H9 (cell line): ENCODE measurements at regions not wholly inside any gene's neighbourhood (a gene's known extent, or its start where the extent isn't known, plus 50 kb on each side); places are given as distances from the start of the nearest gene placed in this dataset.
A peak's percentile ranks its signal among the peaks of the same experiment; 100 is the strongest.

Source experiments
- DNase-seq: peaks from one replicate; pipeline ENCODE4 v3.0.0-alpha.2; 2017
- H2AFZ ChIP-seq: one replicate; pipeline ENCODE4 v1.6.1; 2013; ENCODE audit warnings: mild to moderate bottlenecking, low read length, control low read depth, moderate library complexity
- H2AK5ac ChIP-seq: 2 replicates; pipeline ENCODE4 v1.6.1; 2013; ENCODE audit warnings: low read length, control low read depth, mixed read lengths; ENCODE audit not compliant: insufficient read length
- H2BK120ac ChIP-seq: one replicate; pipeline ENCODE4 v1.6.1; 2013; ENCODE audit warnings: low read depth, mild to moderate bottlenecking, low read length, control low read depth, inconsistent platforms; ENCODE audit not compliant: poor library complexity, severe bottlenecking
- H2BK12ac ChIP-seq: 2 replicates; pipeline ENCODE4 v1.6.1; 2013; ENCODE audit warnings: low read length, control low read depth, mixed read lengths, low read depth; ENCODE audit not compliant: insufficient read length
- H2BK15ac ChIP-seq: 2 replicates; pipeline ENCODE4 v1.6.1; 2013; ENCODE audit warnings: low read depth, low read length, control low read depth
- H2BK20ac ChIP-seq: one replicate; pipeline ENCODE4 v1.6.1; 2013; ENCODE audit warnings: low read depth, mild to moderate bottlenecking, low read length, control low read depth, inconsistent platforms; ENCODE audit not compliant: poor library complexity, severe bottlenecking
- H2BK5ac ChIP-seq: 2 replicates; pipeline ENCODE4 v1.6.1; 2013; ENCODE audit warnings: low read length, control low read depth, mixed read lengths; ENCODE audit not compliant: insufficient read length
- H3K14ac ChIP-seq: 2 replicates; pipeline ENCODE4 v1.6.1; 2013; ENCODE audit warnings: low read length, control low read depth; ENCODE audit not compliant: insufficient read depth
- H3K18ac ChIP-seq: 2 replicates; pipeline ENCODE4 v1.6.1; 2013; ENCODE audit warnings: low read depth, mild to moderate bottlenecking, mixed read lengths, low read length, control low read depth; ENCODE audit not compliant: insufficient read length
- H3K23ac ChIP-seq: 2 replicates; pipeline ENCODE4 v1.6.1; 2013; ENCODE audit warnings: low read length, control low read depth, mixed read lengths, low read depth; ENCODE audit not compliant: insufficient read length
- H3K23me2 ChIP-seq: 2 replicates; pipeline ENCODE4 v1.6.1; 2013; ENCODE audit warnings: low read depth, mild to moderate bottlenecking, mixed read lengths, low read length, control low read depth; ENCODE audit not compliant: insufficient read length, poor library complexity, severe bottlenecking
- H3K27ac ChIP-seq: 2 replicates; pipeline ENCODE4 v1.5.1; 2013; ENCODE audit warnings: low read length, control low read depth, mixed read lengths, low read depth; ENCODE audit not compliant: insufficient read length
- H3K27me3 ChIP-seq: 2 replicates; pipeline ENCODE4 v1.6.1; 2013; ENCODE audit warnings: low read length, control low read depth, inconsistent platforms; ENCODE audit not compliant: insufficient read depth
- H3K4ac ChIP-seq: 2 replicates; pipeline ENCODE4 v1.6.1; 2013; ENCODE audit warnings: low read depth, mild to moderate bottlenecking, control low read depth, inconsistent platforms, low read length, moderate library complexity
- H3K4me1 ChIP-seq: 2 replicates; pipeline ENCODE4 v1.6.1; 2013; ENCODE audit warnings: low read length, control low read depth, inconsistent platforms; ENCODE audit not compliant: insufficient read depth
- H3K4me2 ChIP-seq: 2 replicates; pipeline ENCODE4 v1.6.1; 2013; ENCODE audit warnings: low read length, control low read depth, mixed read lengths; ENCODE audit not compliant: insufficient read length, insufficient read depth
- H3K56ac ChIP-seq: 2 replicates; pipeline ENCODE4 v1.6.1; 2013; ENCODE audit warnings: low read depth, mild to moderate bottlenecking, mixed read lengths, low read length, control low read depth; ENCODE audit not compliant: insufficient read length
- H3K79me1 ChIP-seq: 2 replicates; pipeline ENCODE4 v1.6.1; 2013; ENCODE audit warnings: low read depth, mild to moderate bottlenecking, moderate library complexity, low read length, control low read depth, inconsistent platforms; ENCODE audit not compliant: insufficient read depth, poor library complexity, severe bottlenecking
- H3K79me2 ChIP-seq: 2 replicates; pipeline ENCODE4 v1.6.1; 2013; ENCODE audit warnings: low read length, control low read depth, inconsistent platforms; ENCODE audit not compliant: insufficient read depth
- H3K9ac ChIP-seq: 2 replicates; pipeline ENCODE4 v1.6.1; 2013; ENCODE audit warnings: low read length, control low read depth, mixed read lengths; ENCODE audit not compliant: insufficient read length; ENCODE audit errors: extremely low read depth
- H3K9me3 ChIP-seq: one replicate; pipeline ENCODE4 v1.6.1; 2013; ENCODE audit warnings: low read depth, low read length, inconsistent platforms; ENCODE audit not compliant: control insufficient read depth
- H3T11ph ChIP-seq: one replicate; pipeline ENCODE4 v1.6.1; 2013; ENCODE audit warnings: mild to moderate bottlenecking, low read length, control low read depth, inconsistent platforms
- H4K20me1 ChIP-seq: one replicate; pipeline ENCODE4 v1.6.1; 2013; ENCODE audit not compliant: control insufficient read depth, insufficient read length, insufficient read depth
- H4K5ac ChIP-seq: 2 replicates; pipeline ENCODE4 v1.6.1; 2013; ENCODE audit warnings: low read depth, mild to moderate bottlenecking, mixed read lengths, low read length, control low read depth; ENCODE audit not compliant: insufficient read length
- H4K8ac ChIP-seq: replicated peaks from 2 replicates; pipeline ENCODE4 v1.6.1; 2013; ENCODE audit warnings: low read length, control low read depth, mixed read lengths, low read depth; ENCODE audit not compliant: insufficient read length
- H4K91ac ChIP-seq: 2 replicates; pipeline ENCODE4 v1.6.1; 2013; ENCODE audit warnings: low read depth, mild to moderate bottlenecking, moderate library complexity, mixed read lengths, low read length, control low read depth; ENCODE audit not compliant: insufficient read length
- H3K27ac Mint-ChIP-seq, 3 experiments: 2 replicates in 2 of 3; 3 replicates in 1 of 3; pipeline ENCODE4 v1.8.0; 2020 to 2021; ENCODE audit warnings: mixed read lengths in 3 of 3, mild to moderate bottlenecking in 1 of 3, moderate library complexity in 1 of 3
- H3K27me3 Mint-ChIP-seq: 2 replicates; pipeline ENCODE4 v1.8.0; 2021; ENCODE audit warnings: low read depth, mild to moderate bottlenecking, moderate library complexity, mixed read lengths
- H3K36me3 Mint-ChIP-seq, 3 experiments: 2 replicates in 2 of 3; 3 replicates in 1 of 3; pipeline ENCODE4 v1.8.0; 2020 to 2021; ENCODE audit warnings: low read depth in 3 of 3, mixed read lengths in 3 of 3; ENCODE audit not compliant: insufficient read depth in 1 of 3
- H3K4me1 Mint-ChIP-seq, 2 experiments: 2 replicates each; pipeline ENCODE4 v1.8.0; 2020; ENCODE audit warnings: mixed read lengths in 2 of 2
- H3K4me3 Mint-ChIP-seq, 2 experiments: 2 replicates in 1 of 2; 3 replicates in 1 of 2; pipeline ENCODE4 v1.8.0; 2020 to 2021; ENCODE audit warnings: mild to moderate bottlenecking in 2 of 2, mixed read lengths in 2 of 2, moderate library complexity in 1 of 2
- H3K9me3 Mint-ChIP-seq, 2 experiments: 2 replicates in 1 of 2; 3 replicates in 1 of 2; pipeline ENCODE4 v1.8.0; 2020; ENCODE audit warnings: mild to moderate bottlenecking in 2 of 2, mixed read lengths in 2 of 2, moderate library complexity in 1 of 2
- WGBS: extraction: QIAGEN DNeasy Blood & Tissue Kit; methylation state at CpG from one replicate; pipeline ENCODE4 v1.1.7; 2013; ENCODE audit warnings: missing lambda C conversion rate, low lambda C conversion rate, mixed read lengths; ENCODE audit not compliant: insufficient read length; ENCODE audit errors: extremely low coverage; 5-methylcytosine and 5-hydroxymethylcytosine counted together
- TF ChIP-seq, protein P1 (sequence below): fragments of 200-600 bp; sonication (generic); conservative IDR thresholded peaks from 3 replicates; pipeline ENCODE4 v1.8.0; 2021; ENCODE audit warnings: antibody characterized with exemption, mild to moderate bottlenecking

DNA sequence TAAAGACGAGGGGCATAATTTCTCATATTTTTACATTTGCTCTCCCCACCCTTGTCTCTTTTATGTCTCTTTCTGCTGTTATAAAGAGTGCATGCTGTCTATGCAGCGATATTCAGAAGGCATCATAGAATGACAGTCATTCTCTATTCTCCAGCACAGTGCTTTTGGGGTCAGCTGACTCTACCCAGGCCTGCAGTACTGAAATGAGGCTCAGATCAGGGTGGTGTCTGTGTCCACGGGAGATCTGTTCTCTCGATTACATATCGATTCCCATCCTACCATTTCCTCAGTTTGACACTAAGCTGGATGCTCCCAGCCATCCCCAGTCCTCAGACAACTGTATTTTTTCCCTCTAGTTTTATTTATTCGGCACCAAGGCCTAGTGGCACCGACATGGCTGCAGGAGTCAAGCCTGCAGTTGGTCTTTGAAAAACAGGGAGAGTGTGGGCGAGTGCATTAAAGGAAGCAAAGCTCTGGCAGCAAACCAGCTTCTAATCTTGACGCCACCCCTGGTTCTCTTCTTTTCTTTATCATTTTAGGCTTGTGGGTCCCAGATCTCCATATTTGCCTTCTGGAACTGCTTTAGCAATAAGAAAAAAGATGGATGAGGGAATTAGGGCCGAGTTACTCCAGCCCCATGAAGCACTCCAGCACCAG lies 71.6 kb upstream of the PICALM start:
- no peak overlapping the region for H2AFZ ChIP-seq
- Mint-ChIP-seq H3K4me3 (no peak overlapping the region), H3K27me3 (no peaks in the 10 kb centered on the region), H3K4me1 (no peaks in the 10 kb centered on the region), H3K36me3 (no peaks in the 10 kb centered on the region), H3K9me3 (no peaks in the 10 kb centered on the region), H3K27ac (0 out of 7 replicates have a peak overlapping the region, but pooled peaks of 1 of the 3 experiments have one; percentile 49)
- H3K27ac ChIP-seq = no peak overlapping the region
- H3K4me1 ChIP-seq = no peaks in the 10 kb centered on the region
- no peak overlapping the region for H3K9ac ChIP-seq
- H3K23ac ChIP-seq = no peak overlapping the region
- H3K9me3 ChIP-seq = no peaks in the 10 kb centered on the region
- H3T11ph ChIP-seq = no peak overlapping the region
- TF ChIP-seq, protein P1, sequence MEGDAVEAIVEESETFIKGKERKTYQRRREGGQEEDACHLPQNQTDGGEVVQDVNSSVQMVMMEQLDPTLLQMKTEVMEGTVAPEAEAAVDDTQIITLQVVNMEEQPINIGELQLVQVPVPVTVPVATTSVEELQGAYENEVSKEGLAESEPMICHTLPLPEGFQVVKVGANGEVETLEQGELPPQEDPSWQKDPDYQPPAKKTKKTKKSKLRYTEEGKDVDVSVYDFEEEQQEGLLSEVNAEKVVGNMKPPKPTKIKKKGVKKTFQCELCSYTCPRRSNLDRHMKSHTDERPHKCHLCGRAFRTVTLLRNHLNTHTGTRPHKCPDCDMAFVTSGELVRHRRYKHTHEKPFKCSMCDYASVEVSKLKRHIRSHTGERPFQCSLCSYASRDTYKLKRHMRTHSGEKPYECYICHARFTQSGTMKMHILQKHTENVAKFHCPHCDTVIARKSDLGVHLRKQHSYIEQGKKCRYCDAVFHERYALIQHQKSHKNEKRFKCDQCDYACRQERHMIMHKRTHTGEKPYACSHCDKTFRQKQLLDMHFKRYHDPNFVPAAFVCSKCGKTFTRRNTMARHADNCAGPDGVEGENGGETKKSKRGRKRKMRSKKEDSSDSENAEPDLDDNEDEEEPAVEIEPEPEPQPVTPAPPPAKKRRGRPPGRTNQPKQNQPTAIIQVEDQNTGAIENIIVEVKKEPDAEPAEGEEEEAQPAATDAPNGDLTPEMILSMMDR = no peak
- H4K8ac ChIP-seq = no peak overlapping the region
- H2AK5ac ChIP-seq = no peak overlapping the region
- no peak overlapping the region for H3K4me2 ChIP-seq
- no peak for DNase-seq
- H2BK12ac ChIP-seq = no peak overlapping the region
- H2BK120ac ChIP-seq = no peak overlapping the region
- no peaks in the 10 kb centered on the region for H4K20me1 ChIP-seq
- no peaks in the 10 kb centered on the region for H3K79me1 ChIP-seq
- H2BK5ac ChIP-seq = no peak overlapping the region
- H3K4ac ChIP-seq = no peak overlapping the region
- no peak overlapping the region for H2BK15ac ChIP-seq
- no peaks in the 10 kb centered on the region for H3K79me2 ChIP-seq
- H3K18ac ChIP-seq = no peak overlapping the region
- H3K27me3 ChIP-seq = no peaks in the 10 kb centered on the region
- H3K56ac ChIP-seq = no peak overlapping the region
- H3K23me2 ChIP-seq = no peaks in the 10 kb centered on the region
- H4K91ac ChIP-seq = no peak overlapping the region
- no CpG with 5 or more reads among the region's 10 CpGs for WGBS
- H3K14ac ChIP-seq = no peak overlapping the region
- no peak overlapping the region for H2BK20ac ChIP-seq
- H4K5ac ChIP-seq = no peak overlapping the region
